Activated naive CD8-positive, alpha-beta T cell treated with anti-CD3 and anti-CD28 coated beads, Interleukin-2, amount 50 U/mL, for 16 hours (primary cell): ENCODE measurements at regions not wholly inside any gene's neighbourhood (a gene's known extent, or its start where the extent isn't known, plus 50 kb on each side); places are given as distances from the start of the nearest gene placed in this dataset.
"Not testable (repeated sequence)": the region's sequence is repeated elsewhere in the genome, so short reads cannot be mapped to it uniquely, and the experiment has no call there.

ENCODE experiments used
- DNase-seq: peaks from one replicate; pipeline ENCODE4 v3.0.0-alpha.2; 2020; ENCODE audit warnings: low read depth, low spot score

DNA sequence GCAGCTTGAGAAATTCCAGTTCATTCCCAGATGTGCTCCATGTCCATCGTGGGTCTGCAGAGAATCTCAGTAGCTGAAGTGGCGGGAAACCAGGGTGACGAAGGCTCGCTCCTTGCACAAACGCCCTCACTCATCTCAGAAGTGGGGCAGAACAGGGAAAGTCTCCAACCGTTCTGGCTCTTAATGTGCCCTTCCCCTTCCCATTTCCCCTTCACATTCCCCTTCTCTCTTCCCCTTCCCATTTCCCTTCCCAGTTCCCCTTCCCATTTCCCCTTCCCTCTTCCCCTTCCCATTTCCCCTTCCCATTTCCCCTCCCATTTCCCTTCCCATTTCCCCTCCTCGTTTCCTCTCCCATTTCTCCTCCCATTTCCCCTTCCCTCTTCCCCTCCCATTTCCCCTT lies 108.5 kb downstream of the OLFM1 start:
- DNase-seq: not testable (repeated sequence)

GRCh38 chr9:135196474-135196873 lies 109.0 kb downstream of the OLFM1 start:
- DNase-seq: no peak

DNA sequence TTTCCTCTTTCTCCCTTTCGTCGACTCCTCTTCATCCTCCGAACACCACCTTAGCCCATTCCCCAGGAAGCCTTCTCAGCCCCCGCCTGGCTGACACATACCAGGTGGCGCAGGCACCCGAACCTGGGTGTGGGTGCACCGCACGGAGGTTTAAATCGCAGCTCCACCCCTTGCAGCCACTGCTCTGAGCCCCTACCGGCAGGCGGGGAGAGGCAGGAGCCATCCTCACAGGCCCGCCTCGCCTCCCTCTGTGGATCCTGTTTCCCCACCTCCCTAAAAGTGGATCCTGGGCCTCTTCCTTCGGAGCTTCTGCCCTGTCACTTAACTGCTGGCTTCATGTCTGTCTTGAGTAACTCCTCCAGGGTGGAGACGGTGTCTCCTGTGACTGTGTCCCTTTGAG lies 110.7 kb downstream of the OLFM1 start:
- no peak for DNase-seq

- no peak for DNase-seq
Measured at GRCh38 chr9:135198586-135199285, 111.3 kb downstream of the OLFM1 start.

GRCh38 chr9:135199489-135199888 lies 112.0 kb downstream of the OLFM1 start:
- no peak for DNase-seq

DNA sequence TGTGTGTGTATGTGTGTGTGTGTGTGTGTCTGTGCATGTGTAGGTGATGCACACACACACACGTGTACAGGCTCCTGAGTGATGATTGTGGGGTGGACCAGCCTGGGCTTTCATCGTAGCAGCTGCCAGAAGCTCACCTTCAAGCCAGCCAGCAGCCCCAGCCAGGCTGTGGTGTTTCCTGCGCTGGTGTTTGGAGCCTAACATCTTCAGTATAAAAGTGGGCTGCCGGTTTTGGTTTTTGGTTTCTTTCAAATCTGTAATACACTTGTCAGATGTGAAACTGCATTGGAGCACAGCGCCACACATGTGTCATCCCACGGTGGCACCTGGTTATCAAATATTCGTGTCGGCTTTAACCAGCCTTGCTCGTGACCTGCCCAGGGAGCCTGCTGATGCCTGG lies 114.2 kb downstream of the OLFM1 start:
- no peak for DNase-seq

DNA sequence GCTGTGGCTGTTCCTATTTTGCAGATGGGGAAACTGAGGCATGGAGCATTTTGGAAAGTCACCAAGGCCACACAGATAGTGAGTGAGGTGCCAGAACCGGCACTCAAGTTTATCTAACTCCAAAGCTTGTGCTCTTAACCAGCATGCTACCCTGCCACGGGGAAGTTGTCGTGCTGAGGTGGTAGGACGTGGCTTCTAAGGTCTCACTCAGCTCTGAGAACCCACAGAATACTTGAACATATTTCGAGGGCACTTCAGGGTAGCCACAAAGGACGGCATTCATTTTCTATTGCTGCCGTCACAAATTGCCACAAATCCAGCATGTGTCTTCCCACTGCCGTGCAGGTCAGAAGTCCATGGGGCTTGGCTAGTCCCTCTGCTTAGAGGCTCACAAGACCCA lies 116.7 kb downstream of the OLFM1 start:
- DNase-seq: no peak

DNA sequence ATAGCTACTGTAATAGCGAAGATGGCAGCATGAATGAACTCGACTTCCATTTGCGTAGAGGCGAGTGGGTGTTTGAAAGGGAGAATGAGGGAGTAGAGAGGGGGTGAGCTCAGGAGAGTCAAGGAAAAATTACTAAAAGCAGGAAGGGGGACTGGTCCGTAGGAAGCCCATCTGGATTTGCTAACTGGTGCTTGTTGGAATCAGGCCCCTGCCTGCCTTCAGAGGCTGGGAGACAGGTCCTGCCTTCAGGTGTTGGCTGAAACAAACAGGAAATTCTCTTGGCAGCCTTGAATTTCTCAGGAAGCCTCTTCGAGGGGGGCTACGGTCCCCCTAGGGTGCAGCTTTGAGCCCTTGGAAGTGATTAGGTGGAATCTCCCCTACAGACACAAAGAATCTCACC lies 121.7 kb downstream of the OLFM1 start:
- no peak for DNase-seq

GRCh38 chr9:135209852-135210251 lies 122.4 kb downstream of the OLFM1 start:
- DNase-seq: no peak

DNA sequence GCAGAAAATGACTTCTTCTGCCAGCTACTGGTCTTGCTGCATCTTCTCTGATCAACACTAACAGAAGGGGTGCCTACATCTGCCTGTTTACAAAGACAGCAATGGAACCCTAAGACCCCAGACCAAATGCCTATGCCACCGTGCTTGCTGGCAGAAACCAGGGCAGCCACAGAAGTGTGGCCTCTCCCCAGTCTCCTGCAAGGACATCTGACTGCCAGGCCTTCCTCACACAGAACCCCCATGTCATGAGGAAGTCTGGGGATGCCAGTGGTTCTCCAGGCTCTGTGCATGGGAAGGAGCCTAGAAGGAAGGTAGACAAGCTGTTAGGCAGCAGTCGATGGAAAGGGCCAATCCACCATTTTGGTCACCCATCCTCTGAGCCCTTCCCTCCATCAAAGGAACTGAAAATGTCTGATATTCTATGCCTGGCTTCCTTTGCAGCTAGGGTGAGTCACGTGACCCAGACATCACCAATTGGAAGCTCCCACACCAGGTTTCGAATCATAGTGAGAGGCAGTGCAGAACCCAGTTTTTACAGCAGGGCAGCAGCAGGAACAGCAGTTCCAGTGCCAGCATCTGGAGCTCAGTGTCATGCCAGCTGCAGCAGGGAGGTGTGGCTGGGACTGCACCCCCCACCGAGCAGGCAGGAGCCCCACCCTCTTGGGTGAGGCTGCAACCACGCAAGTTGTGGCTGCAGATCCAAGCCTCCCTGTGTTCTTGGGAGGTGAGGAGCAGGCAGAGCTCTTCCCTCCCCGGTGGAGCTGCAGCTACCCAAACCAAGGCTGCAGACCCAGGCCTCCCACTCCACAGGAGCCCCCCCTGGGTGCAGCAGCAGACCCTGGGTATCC lies 123.4 kb downstream of the OLFM1 start:
- no peak for DNase-seq

- DNase-seq: no peak
Measured at GRCh38 chr9:135211524-135211890, 124.0 kb downstream of the OLFM1 start.

DNA sequence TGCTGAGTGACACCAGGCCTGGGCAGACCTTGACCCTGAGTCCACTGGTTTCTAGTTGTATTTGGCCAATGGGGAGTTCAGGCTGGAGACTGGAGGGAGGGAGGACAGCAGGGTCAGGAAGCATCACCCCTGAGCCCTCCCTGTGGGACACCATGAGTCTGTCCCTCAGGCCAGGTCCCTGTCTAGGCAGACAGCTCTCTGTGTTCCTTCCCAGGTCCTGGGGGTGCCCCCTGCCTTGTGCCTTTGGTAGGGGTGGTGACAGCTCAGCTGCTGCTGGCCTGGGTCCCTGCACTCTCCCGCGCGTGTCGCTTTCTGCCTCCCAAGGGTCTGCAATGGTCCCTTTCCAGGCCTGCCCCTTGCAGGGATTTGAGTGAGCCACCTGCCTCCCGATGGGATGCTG lies 125.5 kb downstream of the OLFM1 start:
- DNase-seq: no peak

DNA sequence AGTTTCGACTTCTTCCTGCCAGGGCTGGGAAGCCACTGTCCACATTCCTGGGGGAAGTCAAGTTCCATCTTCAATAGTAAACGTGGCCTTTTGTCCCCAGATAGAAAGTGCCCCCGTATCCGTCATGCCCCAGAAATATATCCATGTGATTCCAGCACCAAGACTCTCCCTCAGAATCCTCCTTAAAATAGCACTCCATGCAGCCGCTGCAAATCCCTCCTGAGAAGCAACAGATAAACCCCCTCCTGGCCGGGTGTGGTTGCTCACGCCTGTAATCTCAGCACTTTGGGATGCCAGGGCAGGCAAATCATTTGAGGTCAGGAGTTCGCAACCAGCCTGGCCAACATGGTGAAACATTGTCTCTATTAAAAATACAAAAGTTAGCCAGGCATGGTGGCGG lies 126.1 kb downstream of the OLFM1 start:
- DNase-seq: no peak

GRCh38 chr9:135214054-135214640 lies 126.7 kb downstream of the OLFM1 start:
- DNase-seq: no peak

DNA sequence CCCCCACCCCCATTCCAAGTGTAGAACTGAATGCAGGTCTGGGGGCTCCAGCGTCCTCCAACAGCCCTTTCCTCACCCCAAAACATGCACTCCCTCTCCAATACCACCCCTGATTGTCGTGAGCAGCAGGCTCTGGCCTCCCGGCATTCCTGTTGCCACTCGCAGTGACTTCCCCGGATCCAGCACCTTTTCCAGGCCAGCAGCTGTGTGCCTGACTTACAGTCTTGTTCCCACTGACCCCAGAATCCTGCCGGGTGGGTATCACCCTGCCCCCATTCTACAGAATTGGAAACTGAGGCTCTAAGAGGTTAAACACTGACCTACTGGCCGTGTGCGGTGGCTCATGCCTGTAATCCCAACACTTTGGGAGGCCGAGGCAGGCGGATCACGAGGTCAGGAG lies 127.2 kb downstream of the OLFM1 start:
- no peak for DNase-seq

DNA sequence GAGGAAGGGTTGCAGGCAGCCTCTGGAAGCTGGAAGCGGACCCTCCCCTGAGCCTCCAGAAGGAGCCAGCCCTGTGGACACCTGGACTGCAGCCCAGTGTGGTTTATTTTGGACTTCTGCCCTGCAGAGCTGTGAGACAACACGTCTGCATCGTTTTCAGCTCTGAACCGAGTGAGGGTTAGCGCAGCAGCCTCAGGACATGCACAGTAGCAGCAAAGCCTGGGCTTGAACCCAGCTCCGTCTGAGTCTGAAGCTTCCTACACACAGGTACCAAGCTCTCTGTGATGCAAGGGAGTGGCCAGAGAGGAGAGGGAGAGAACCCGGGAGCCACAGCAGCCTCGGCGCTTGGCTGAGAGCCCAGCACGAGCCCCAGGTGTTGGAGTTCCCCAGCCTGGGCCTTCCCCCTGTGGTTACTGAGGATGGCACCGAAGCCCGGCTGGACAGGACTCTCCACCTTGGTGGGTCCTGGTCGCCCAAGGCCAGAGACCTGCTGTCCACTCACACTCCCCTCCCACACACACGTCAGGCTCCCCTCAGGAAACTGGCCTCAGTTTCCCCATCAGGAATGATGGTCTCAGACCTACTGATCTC lies 128.2 kb downstream of the OLFM1 start:
- no peak for DNase-seq

- no peak for DNase-seq
Measured at GRCh38 chr9:135216236-135216635, 128.8 kb downstream of the OLFM1 start.

GRCh38 chr9:135216791-135217441 lies 129.4 kb downstream of the OLFM1 start:
- no peak for DNase-seq

DNA sequence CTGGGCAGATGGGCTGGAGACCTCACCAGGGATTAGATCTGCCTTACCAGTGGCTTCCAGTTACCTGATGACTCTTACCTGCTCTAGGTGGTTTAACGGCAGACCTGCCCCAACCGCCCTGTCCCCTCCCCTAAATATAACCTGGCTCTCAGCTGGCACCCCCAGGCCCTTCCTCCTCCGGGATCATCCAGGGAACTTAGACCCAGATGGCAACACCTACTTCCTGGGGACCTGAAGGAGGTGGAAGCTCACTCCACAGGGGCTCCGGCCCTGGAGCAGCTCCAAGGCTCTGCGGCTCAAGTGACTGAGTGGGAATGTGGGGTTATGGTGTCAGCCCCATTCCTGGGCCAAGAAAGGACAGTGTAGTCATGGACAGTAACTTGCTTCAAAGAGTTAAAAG lies 130.4 kb downstream of the OLFM1 start:
- DNase-seq: no peak

DNA sequence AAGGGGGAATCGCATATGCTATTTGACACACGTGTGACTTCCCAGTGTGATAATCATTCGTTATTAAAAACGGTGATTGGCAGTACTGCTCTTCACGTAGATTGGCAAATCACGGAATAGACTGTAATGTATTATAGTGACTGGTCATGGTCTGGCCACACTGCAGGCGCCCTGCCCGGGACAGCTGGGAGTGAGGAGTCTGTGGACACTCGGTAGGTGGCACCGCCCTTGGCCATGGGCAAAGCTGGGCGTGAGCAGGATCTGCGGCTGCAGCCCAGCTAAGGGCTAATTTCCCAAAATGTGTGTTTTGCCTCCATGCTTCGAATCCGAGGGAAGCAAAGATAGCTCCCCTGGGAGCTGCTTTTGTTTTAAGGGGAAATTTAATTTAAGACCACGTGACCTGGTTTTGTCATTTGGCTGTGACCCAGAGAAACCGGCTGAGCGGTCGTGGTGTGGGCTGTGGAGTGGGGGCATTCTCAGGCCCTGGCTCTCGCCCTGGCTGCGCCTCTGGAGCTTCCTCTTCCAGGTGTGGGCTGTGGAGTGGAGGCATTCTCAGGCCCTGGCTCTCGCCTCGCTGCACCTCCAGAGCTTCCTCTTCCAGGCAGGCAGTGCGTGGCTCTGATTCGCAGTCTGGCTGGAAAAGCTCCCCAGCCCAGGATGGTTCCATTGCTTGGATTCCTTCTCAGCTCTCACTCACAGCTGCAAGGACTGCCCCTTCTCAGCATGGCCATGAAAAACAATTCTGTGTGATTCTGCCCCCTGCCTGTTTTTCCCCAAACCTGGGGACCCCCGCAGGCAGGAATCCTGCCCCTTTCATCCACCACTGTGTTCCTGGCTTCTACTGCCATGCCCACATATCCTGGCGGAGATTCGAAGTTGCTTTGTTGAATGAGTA lies 131.1 kb downstream of the OLFM1 start:
- DNase-seq: no peak
